Superior temporal gyrus (tissue), 1 donor: ENCODE measurements at regions not wholly inside any gene's neighbourhood (a gene's known extent, or its start where the extent isn't known, plus 50 kb on each side); places are given as distances from the start of the nearest gene placed in this dataset.
"Not testable (repeated sequence)": the region's sequence is repeated elsewhere in the genome, so short reads cannot be mapped to it uniquely, and the experiment has no call there.

Experiments
- DNase-seq: peaks from one replicate; pipeline ENCODE4 v3.0.0-alpha.2; 2016; ENCODE audit errors: extremely low spot score

GRCh38 chr12:34303091-34303870, 281.0 kb downstream of the ALG10 start:
- DNase-seq = no peak

- DNase-seq = no peak
Measured at GRCh38 chr12:34304001-34304400, 281.7 kb downstream of the ALG10 start.

GRCh38 chr12:34304546-34304945, 282.2 kb downstream of the ALG10 start:
- DNase-seq = no peak

- DNase-seq = no peak
Measured at GRCh38 chr12:34305176-34305575, 282.9 kb downstream of the ALG10 start.

- no peak for DNase-seq
Measured at GRCh38 chr12:34306133-34306830, 284.0 kb downstream of the ALG10 start.

GRCh38 chr12:34309806-34310804, 287.8 kb downstream of the ALG10 start:
- DNase-seq = not testable (repeated sequence)

- no peak for DNase-seq
Measured at GRCh38 chr12:34311337-34311736, 289.0 kb downstream of the ALG10 start.

- DNase-seq = no peak
Measured at GRCh38 chr12:34327671-34328070, 305.4 kb downstream of the ALG10 start.

- no peak for DNase-seq
Measured at GRCh38 chr12:34333337-34333736, 311.0 kb downstream of the ALG10 start.

GRCh38 chr12:34334538-34334937, 312.2 kb downstream of the ALG10 start:
- no peak for DNase-seq

- no peak for DNase-seq
Measured at GRCh38 chr12:34334953-34335743, 312.9 kb downstream of the ALG10 start.

- DNase-seq = no peak
Measured at GRCh38 chr12:34335819-34336262, 313.5 kb downstream of the ALG10 start.

- no peak for DNase-seq
Measured at GRCh38 chr12:34336619-34337465, 314.5 kb downstream of the ALG10 start.

- DNase-seq = no peak
Measured at GRCh38 chr12:34338751-34339150, 316.5 kb downstream of the ALG10 start.

- DNase-seq = no peak
Measured at GRCh38 chr12:34339922-34340321, 317.6 kb downstream of the ALG10 start.

- no peak for DNase-seq
Measured at GRCh38 chr12:34340534-34341361, 318.5 kb downstream of the ALG10 start.

GRCh38 chr12:34341362-34341733, 319.1 kb downstream of the ALG10 start:
- DNase-seq = no peak

- no peak for DNase-seq
Measured at GRCh38 chr12:34342048-34342447, 319.8 kb downstream of the ALG10 start.

- DNase-seq = no peak
Measured at GRCh38 chr12:34343345-34343744, 321.0 kb downstream of the ALG10 start.
